B cell (primary cell): ENCODE measurements at regions not wholly inside any gene's neighbourhood (a gene's known extent, or its start where the extent isn't known, plus 50 kb on each side); places are given as distances from the start of the nearest gene placed in this dataset.

Experiments
- ATAC-seq: fragments of 200-7000 bp; cut with Tn5 transposase; one replicate; pipeline ENCODE4 v1.10.0; 2021; ENCODE audit warnings: low read depth, mild to moderate bottlenecking, moderate number of reproducible peaks, moderate library complexity
- CTCF ChIA-PET: fragments of 350-600 bp; sonication (Branson Sonifier 250); formaldehyde crosslinking; loops from one replicate; lab custom pipeline; 2021; ENCODE audit warnings: antibody characterized with exemption, inconsistent platforms; lab: Charles Lee
- POLR2A ChIA-PET: fragments of 350-600 bp; sonication (Branson Sonifier 250); formaldehyde crosslinking; loops from one replicate; lab custom pipeline; 2021; ENCODE audit warnings: antibody characterized with exemption; lab: Charles Lee
- DNase-seq: peaks from one replicate; pipeline ENCODE4 v3.0.0; 2013
- H2AFZ ChIP-seq: 2 replicates; pipeline ENCODE4 v1.6.1; 2012; ENCODE audit warnings: mild to moderate bottlenecking, low read depth, low read length; ENCODE audit not compliant: insufficient read depth, poor library complexity, severe bottlenecking
- H3K27ac ChIP-seq, 2 donors: 1 replicate in 1 of 2; 2 replicates in 1 of 2; pipeline ENCODE4 v1.5.1; 2012 to 2013; ENCODE audit warnings: low read length in 2 of 2, mild to moderate bottlenecking in 2 of 2, moderate library complexity in 1 of 2
- H3K27me3 ChIP-seq, 4 experiments: fragments of 200-600 bp in 1 of 4; sonication (generic) in 1 of 4; replicated peaks in 1 of 4; 1 replicate in 2 of 4; 2 replicates in 2 of 4; pipeline versions ENCODE4 v1.6.1 to v1.7.0; 2013 to 2016; ENCODE audit warnings: low read length in 3 of 4, mild to moderate bottlenecking in 2 of 4, mixed read lengths in 1 of 4, moderate library complexity in 1 of 4; ENCODE audit not compliant: insufficient read depth in 4 of 4, control insufficient read depth in 3 of 4; ENCODE audit errors: control extremely low read depth in 1 of 4
- H3K36me3 ChIP-seq, 2 experiments: replicated peaks in 1 of 2; 1 replicate in 1 of 2; 2 replicates in 1 of 2; pipeline versions ENCODE4 v1.6.1 to v1.7.1; 2013; ENCODE audit warnings: low read length in 1 of 2; ENCODE audit not compliant: insufficient read depth in 2 of 2, control insufficient read depth in 1 of 2; ENCODE audit errors: control extremely low read depth in 1 of 2, extremely low read depth in 1 of 2
- H3K4me1 ChIP-seq, 2 donors: fragments of 200-600 bp in 1 of 2; sonication (generic) in 1 of 2; 1 replicate in 1 of 2; 2 replicates in 1 of 2; pipeline versions ENCODE4 v1.5.1 to v1.6.1; 2013 to 2017; ENCODE audit warnings: low read length in 2 of 2; ENCODE audit not compliant: control insufficient read depth in 2 of 2, insufficient read depth in 2 of 2
- H3K4me2 ChIP-seq: replicated peaks from 2 replicates; pipeline ENCODE3; 2012; ENCODE audit warnings: mild to moderate bottlenecking, low read depth, low read length; ENCODE audit not compliant: poor library complexity, severe bottlenecking
- H3K4me3 ChIP-seq, 5 experiments: fragments of 200-600 bp in 1 of 5; sonication (generic) in 1 of 5; 1 replicate in 3 of 5; 2 replicates in 2 of 5; pipeline versions ENCODE4 v1.5.1 to v1.7.0; 2011 to 2016; ENCODE audit warnings: low read length in 4 of 5, mild to moderate bottlenecking in 4 of 5, low read depth in 2 of 5, control low read depth in 1 of 5, moderate library complexity in 1 of 5; ENCODE audit not compliant: insufficient read depth in 1 of 5; ENCODE audit errors: control extremely low read depth in 1 of 5, extremely low read depth in 1 of 5
- H3K79me2 ChIP-seq: fragments of 200-600 bp; sonication (generic); one replicate; pipeline ENCODE4 v1.6.0; 2016; ENCODE audit warnings: low read length; ENCODE audit not compliant: control insufficient read depth, insufficient read depth
- H3K9ac ChIP-seq: fragments of 200-600 bp; sonication (generic); 2 replicates; pipeline ENCODE4 v1.6.1; 2017; ENCODE audit warnings: mild to moderate bottlenecking, low read length, moderate library complexity
- H3K9me3 ChIP-seq, 3 donors: one replicate each; pipeline versions ENCODE4 v1.6.1 to v1.7.1; 2013; ENCODE audit warnings: low read length in 2 of 3; ENCODE audit not compliant: control insufficient read depth in 2 of 3, insufficient read depth in 1 of 3; ENCODE audit errors: control extremely low read depth in 1 of 3
- H4K20me1 ChIP-seq: 2 replicates; pipeline ENCODE4 v1.6.0; 2012; ENCODE audit warnings: mild to moderate bottlenecking, low read length; ENCODE audit not compliant: insufficient read depth, control insufficient read depth, poor library complexity, severe bottlenecking
- H3K27ac Mint-ChIP-seq: one replicate; pipeline ENCODE4 v1.8.0; 2021; ENCODE audit warnings: mixed read lengths
- H3K27me3 Mint-ChIP-seq: one replicate; pipeline ENCODE4 v1.8.0; 2021; ENCODE audit warnings: mixed read lengths
- H3K4me1 Mint-ChIP-seq: one replicate; pipeline ENCODE4 v1.8.0; 2021; ENCODE audit warnings: mixed read lengths
- H3K4me3 Mint-ChIP-seq: one replicate; pipeline ENCODE4 v1.8.0; 2021; ENCODE audit warnings: mixed read lengths
- H3K9me3 Mint-ChIP-seq: one replicate; pipeline ENCODE4 v1.8.0; 2022; ENCODE audit warnings: mixed read lengths; ENCODE audit not compliant: insufficient read depth
- EZH2 ChIP-seq: IDR thresholded peaks from 2 replicates; pipeline ENCODE4 v1.6.1; 2012; ENCODE audit warnings: borderline replicate concordance, low read depth, mild to moderate bottlenecking, moderate library complexity, low read length; ENCODE audit not compliant: insufficient read depth, poor library complexity, severe bottlenecking
- WGBS: methylation state at CpG from one replicate; pipeline ENCODE4 v1.1.5; 2013; ENCODE audit warnings: missing lambda C conversion rate; ENCODE audit not compliant: insufficient coverage; 5-methylcytosine and 5-hydroxymethylcytosine counted together
- intact Hi-C: fragments of 100-400 bp; cut with micrococcal nuclease; formaldehyde crosslinking; loops from one replicate; pipeline ENCODE4 v1.10.0; 2022
- TF ChIP-seq, protein P1 (sequence below): fragments of 200-600 bp; IDR thresholded peaks from one replicate; pipeline ENCODE4 v1.8.0; 2022; ENCODE audit warnings: antibody characterized with exemption, mild to moderate bottlenecking

DNA sequence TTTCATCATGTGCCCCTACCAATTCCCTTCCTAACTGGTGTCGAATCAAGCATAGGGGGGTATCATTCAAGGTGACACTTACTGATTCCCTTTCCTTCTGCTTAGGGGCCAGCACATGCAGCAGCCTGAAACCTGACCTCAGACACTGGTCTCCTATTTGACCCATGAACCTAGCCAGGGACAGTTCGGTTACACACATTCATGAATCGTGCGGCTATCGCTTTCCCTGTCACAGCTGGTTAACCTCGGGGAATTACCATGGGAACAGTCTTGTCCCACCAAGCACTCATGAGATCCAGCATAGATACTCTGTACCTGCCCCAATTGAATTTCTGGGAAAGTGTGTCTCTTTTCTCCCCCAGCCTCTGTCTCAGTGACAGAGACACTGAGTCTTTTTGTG lies 140.4 kb downstream of the ZNF674 start:
- TF ChIP-seq, protein P1, sequence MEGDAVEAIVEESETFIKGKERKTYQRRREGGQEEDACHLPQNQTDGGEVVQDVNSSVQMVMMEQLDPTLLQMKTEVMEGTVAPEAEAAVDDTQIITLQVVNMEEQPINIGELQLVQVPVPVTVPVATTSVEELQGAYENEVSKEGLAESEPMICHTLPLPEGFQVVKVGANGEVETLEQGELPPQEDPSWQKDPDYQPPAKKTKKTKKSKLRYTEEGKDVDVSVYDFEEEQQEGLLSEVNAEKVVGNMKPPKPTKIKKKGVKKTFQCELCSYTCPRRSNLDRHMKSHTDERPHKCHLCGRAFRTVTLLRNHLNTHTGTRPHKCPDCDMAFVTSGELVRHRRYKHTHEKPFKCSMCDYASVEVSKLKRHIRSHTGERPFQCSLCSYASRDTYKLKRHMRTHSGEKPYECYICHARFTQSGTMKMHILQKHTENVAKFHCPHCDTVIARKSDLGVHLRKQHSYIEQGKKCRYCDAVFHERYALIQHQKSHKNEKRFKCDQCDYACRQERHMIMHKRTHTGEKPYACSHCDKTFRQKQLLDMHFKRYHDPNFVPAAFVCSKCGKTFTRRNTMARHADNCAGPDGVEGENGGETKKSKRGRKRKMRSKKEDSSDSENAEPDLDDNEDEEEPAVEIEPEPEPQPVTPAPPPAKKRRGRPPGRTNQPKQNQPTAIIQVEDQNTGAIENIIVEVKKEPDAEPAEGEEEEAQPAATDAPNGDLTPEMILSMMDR, result no peak
- no peak for TF ChIP-seq EZH2
- Histone ChIP-seq H3K9ac (no peak overlapping the region), H3K4me1 (no peaks in the 10 kb centered on the region), H3K27me3 (no peaks in the 10 kb centered on the region), H4K20me1 (no peaks in the 10 kb centered on the region), H3K4me2 (no peak overlapping the region), H3K27ac (no peak overlapping the region), H2AFZ (no peak overlapping the region), H3K36me3 (no peaks in the 10 kb centered on the region), H3K79me2 (no peaks in the 10 kb centered on the region), H3K9me3 (no peaks in the 10 kb centered on the region), H3K4me3 (no peak overlapping the region)
- 100% methylated on average over 1 of the region's 6 CpGs for WGBS
- ATAC-seq (no peak), DNase-seq (no peak)
- intact Hi-C loops, result loop anchor here (10.0 kb wide), 1 partner anchor 600 kb away; no protein-coding TSS in a partner anchor
- no peaks in the 10 kb centered on the region for H3K9me3 Mint-ChIP-seq
- H3K4me1 Mint-ChIP-seq, result no peaks in the 10 kb centered on the region
- CTCF ChIA-PET, result interaction anchor here (1.1 kb wide), 1 partner anchor 1083 kb away, joined by 3 read pairs; no protein-coding TSS in a partner anchor
- H3K4me3 Mint-ChIP-seq, result no peak overlapping the region
- POLR2A ChIA-PET, result no interaction called here
- no peaks in the 10 kb centered on the region for H3K27me3 Mint-ChIP-seq
- H3K27ac Mint-ChIP-seq, result no peak overlapping the region

DNA sequence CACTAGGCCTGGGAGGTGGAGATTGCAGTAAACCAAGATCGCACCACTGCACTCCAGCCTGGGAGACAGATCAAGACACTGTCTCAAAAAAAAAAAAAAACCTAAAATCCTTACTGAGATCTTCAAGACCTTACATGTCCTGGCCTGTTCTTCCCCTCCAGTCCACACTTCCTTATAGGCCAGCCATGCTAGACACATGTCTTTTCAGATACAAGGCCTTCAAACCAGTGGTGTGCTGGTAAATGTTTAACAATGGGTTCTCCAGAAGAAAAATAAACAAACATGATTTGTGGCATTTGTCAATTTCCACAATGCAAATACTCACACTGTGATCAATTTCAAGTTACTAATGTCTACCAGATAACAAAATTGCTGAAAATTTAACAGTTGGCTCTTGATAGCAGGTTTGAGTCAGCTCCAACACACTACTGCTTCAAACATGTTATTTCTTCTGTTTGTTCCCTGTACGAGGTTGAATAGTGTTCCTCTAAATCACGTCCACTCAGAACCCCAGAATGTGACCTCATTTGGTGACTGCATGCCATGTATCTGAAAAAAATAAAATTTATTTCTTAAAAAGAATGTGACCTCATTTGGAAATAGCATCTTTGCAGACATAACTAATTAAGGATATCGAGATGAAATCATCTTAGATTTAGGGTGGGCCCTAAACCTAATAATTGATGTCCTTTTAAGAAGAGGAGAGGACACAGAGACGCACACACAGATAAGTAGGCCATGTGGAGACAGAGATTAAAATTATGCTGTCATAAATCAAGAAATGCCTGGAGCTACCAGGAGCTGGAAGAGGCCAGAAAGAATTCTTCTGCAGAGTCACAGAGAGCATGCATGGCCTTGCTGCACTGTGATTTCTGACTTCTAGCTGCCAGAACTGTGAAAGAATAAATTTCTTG lies 144.4 kb downstream of the ZNF674 start:
- intact Hi-C loops, result loop anchor here (10.0 kb wide), 1 partner anchor 596 kb away; no protein-coding TSS in a partner anchor
- no peaks in the 10 kb centered on the region for H3K4me1 ChIP-seq
- no peaks in the 10 kb centered on the region for H3K36me3 ChIP-seq
- no peaks in the 10 kb centered on the region for H3K27me3 ChIP-seq
- no peak overlapping the region for H3K27ac Mint-ChIP-seq
- H3K9me3 ChIP-seq, result no peaks in the 10 kb centered on the region
- H4K20me1 ChIP-seq, result no peaks in the 10 kb centered on the region
- no peak overlapping the region for H3K27ac ChIP-seq
- H3K4me3 ChIP-seq, result no peak overlapping the region
- DNase-seq (no peak), ATAC-seq (no peak)
- no peak overlapping the region for H3K4me3 Mint-ChIP-seq
- ChIA-PET CTCF (no interaction called here), POLR2A (no interaction called here)
- H3K4me2 ChIP-seq, result no peak overlapping the region
- no CpG with 5 or more reads among the region's 5 CpGs for WGBS
- H3K9me3 Mint-ChIP-seq, result no peaks in the 10 kb centered on the region
- no peak overlapping the region for H3K9ac ChIP-seq
- H3K27me3 Mint-ChIP-seq, result no peaks in the 10 kb centered on the region
- H2AFZ ChIP-seq, result no peak overlapping the region
- H3K4me1 Mint-ChIP-seq, result no peaks in the 10 kb centered on the region
- no peak for TF ChIP-seq EZH2
- TF ChIP-seq, protein P1, result no peak
- no peaks in the 10 kb centered on the region for H3K79me2 ChIP-seq
